GM18907 (cell line): ENCODE measurements at regions not wholly inside any gene's neighbourhood (a gene's known extent, or its start where the extent isn't known, plus 50 kb on each side); places are given as distances from the start of the nearest gene placed in this dataset.
A peak's percentile ranks its signal among the peaks of the same experiment; 100 is the strongest.
"Not testable (repeated sequence)": the region's sequence is repeated elsewhere in the genome, so short reads cannot be mapped to it uniquely, and the experiment has no call there.

Source experiments
- ATAC-seq: cut with Tn5 transposase; IDR thresholded peaks from one replicate; pipeline ENCODE4 v1.9.1; 2021; ENCODE audit warnings: mild to moderate bottlenecking, moderate library complexity; ENCODE audit not compliant: unreplicated experiment

DNA sequence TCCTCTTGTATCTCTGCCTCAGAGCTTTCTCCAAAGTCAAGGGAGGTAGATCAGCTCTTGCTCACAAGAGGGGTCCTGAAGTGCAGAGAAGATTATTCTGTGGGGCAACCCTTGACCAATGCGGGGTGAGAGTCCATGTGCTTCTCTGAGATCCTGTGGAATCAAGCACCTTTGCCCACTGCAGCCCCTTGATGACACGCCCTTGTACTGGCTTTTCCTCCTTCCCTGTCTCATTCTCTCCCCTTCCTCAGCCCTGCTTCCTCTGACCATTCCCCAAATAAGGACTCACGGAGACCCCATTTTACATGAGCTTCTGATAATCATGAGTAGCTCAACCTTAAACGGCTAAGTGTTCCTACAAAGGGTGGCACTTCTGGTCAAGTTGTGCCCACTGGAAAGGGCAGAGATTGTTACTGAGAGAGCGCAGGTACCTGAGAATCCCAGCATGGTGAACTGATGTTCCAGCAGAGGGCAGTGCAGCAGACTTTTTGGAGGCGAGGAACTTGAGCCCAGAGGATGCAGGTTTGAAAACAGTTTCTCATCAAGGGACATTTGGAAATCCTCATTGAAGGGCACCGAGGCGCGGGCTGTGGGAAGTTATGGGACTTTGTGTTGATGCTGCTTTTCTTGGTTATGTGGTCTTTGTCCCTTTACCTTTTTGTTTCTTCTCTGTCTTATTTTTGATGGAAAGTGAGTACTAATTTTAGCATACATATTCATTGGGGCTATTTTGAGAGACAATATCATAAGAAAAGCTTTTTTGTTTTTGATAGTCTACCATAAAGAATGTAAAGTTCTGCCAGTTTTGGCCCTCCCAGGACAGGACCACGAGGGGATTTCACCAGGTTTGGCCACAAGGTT is 201.3 kb downstream of the RBM46 start:
- ATAC-seq: peak; percentile 82

DNA sequence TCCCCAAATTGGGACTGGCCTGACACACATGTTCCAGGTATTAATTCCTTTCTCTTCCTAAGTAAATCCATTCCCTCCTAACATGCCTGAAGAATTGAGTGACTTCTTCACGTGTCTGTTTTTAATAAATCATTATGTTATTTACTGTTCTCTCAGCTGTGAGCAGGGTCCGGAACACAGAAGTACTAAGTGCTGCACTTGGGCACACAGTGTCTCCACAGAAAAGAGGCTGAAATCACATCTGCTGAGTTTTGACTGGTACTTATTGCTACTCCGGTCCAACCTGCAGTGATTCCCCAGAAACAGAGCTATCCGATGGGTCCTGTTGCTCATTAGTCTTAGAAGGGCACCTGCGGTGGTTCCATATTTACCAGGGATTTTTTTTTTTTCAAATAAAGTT is 202.6 kb downstream of the RBM46 start:
- no peak for ATAC-seq

DNA sequence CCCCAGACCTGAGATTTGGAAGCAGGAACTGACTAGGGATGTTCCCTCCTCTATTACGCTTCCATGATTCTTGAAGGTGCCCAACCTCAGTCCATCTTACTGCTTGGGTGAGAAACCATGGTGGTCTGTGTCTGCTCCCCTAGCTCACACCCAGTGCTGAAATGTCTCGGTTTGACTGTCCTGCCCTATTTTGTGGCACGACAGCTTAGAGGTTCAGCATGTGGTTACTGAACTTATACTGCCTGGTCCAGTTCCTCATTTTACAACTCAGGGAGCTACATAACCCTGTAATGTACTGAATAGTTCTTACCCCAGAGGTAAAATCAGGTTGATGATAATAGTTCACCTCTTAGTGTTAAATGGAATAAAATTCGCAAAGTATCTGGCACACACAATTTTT is 203.1 kb downstream of the RBM46 start:
- ATAC-seq: peak; percentile 96

DNA sequence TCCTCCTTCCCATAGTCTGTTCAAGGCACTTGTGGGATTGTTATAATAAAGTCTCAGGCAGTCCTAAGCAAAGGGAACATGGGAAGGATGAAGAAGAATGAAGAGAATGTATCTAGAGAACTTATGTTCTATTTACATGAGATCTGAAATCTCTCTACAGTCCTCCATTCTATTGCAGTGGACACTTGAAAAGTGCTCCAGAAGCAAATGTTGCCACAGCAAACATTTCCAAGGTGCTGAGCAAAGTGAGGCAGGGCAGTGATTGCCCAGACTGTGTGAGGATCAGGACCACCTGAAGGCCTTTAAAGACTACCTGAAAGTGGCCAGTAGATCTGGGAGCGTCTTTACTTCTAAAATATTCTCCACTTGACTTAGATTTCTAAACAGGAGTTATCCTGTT is 203.5 kb downstream of the RBM46 start:
- ATAC-seq: no peak

DNA sequence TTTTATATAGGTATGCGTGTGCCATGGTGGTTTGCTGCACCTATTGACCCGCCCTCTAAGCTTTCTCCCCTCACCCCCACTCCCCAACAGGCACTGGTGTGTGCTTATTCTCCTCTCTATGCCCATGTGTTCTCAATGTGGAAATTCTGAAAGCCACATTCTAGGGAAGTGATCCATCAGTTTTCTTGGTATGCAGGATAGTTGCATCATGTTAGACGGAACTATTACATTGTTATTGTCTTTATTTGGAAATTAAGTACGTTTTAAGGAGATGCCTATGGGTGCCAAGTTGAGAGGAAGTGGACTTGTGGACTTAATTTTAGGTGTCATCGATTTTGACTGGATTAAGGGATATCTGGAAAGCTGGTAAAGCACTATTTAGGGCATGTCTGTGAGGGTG is 204.6 kb downstream of the RBM46 start:
- no peak for ATAC-seq

DNA sequence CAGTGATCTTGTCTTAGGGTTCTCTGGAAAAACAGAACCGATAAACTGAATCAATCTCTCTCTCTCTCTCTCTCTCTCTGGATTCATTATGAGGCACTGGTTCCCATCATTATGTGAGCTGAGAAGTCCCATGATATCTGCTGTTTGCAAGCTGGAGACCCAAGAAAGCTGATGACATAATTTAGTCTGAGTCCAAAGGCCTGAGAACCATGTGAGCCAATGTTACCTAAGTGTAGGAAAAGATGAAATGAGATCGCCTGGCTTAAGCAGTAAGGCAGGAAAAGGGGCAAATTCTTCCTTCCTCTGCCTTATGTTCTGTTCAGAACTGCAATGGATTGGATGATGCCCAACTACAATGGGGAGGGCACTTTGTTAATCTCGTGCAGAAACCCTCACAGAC is 207.4 kb downstream of the RBM46 start:
- ATAC-seq: no peak

DNA sequence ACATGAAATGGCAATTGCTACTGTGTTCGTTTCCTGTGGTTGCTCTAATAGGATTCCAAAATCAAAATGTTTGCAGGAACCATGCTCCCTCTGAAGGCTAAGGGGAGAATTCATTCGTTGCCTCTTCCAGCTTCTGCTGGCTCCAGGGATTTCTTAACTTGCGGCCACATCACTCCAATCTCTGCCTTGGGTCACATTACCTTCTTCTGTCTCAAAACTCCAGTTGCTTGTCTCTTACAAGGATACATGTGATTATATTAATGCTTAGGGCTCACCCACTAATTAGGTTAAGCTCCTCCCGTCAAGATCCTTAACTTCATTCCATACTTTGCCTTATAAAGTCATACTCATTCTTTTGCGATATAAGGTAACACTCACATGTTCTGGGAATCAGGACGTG is 208.4 kb downstream of the RBM46 start:
- no peak for ATAC-seq

DNA sequence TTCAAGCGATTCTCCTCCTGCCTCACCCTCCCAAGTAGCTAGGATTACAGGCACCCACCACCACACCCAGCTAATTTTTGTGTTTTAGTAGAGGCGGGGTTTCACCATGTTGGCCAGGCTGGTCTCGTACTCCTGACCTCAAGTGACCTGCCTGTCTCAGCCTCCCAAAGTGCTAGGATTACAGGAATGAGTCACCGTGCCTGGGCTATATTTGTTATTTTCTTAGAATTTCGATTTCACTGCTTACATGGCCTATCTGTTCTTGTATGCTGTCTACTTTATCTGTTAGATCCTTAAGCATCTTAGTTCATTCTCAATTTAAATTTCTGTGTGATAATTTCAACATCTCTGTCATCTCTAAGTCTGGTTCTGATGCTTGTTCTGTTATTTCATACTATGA is 210.6 kb upstream of the NPY2R start:
- ATAC-seq: not testable (repeated sequence)

DNA sequence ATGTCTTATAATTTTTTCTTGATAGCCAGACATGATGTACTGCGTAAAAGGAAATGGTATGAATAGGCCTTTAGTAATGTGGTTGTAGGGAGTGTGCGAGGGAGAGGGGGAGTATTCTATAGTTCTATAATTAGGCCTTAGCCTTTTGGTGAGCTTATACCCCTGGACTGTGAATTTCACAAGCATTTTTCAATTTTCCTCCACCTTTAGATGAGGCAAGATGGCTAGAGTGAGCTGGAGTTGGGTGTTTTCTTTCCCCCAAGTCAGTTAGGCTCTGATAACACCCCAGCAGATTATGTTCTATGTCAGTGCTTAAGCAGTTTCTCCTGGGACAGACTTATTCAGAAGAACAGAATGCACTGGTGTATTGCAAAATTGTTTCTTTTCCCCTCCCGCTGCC is 210.2 kb upstream of the NPY2R start:
- no peak for ATAC-seq

DNA sequence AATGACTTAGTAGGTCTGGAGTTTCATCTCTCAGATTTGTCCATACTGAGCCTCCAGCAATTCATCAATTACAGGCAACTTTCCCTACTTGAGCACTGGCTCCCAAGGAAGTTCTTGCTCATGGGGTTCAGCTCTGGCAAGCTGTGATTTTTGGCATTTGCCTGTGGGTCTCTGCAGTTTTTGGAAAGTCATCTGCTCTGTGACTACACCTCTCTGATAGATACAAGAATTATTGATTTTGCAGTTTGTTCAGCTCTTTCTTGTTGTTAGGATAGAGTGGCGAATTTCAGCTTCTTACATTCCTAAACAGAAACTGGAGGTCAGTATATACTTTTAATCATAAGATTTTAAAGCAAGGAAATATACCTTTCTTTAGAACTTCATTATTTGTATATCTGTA is 209.7 kb upstream of the NPY2R start:
- ATAC-seq: no peak

DNA sequence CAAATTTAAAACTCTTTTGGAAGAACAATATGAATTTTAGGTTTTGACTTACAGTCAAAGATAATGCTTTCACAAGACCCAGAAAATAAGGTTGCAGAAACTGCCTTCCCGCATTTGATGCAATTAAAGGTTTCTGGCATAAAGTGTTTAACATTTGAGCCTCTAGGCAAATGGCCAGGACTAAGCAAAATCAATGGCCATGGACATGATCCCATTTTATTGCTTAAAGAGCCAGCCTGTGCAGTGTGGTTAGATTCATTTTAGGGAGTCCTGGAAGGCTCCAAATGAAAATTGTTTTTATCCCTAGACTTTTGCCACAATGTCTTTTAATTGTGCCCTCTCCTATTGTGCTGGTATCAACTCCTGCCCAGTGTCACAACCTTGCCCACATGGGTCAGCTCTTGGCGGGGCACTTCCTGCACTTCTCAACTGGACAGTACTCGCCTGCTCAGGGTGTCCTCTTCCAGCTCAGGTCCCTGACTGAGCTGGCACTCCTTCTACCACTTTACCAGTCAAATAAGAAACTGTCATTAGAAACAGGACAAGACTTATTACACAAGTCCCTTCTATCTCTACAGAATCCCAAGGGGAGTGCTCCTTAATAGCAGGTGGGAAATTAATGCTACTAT is 208.4 kb upstream of the NPY2R start:
- ATAC-seq: no peak

DNA sequence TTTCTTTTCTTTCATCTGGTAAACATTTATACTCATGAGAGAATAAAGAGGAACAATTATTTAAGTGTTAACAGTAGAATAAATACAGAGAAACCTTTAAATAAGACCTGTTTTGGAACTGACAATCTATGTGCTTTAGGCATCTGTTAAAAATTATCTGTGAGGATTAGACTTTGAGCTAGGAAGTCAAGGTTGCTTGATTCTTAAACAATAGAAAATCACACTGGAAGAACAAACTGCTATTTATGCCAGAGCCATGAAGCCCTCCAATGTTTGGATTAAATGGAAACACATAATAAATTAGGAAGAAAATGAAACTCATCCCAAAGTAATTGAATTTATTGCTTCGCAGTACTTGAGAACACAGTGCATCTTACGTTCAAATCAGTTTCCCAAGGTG is 207.2 kb upstream of the NPY2R start:
- no peak for ATAC-seq

DNA sequence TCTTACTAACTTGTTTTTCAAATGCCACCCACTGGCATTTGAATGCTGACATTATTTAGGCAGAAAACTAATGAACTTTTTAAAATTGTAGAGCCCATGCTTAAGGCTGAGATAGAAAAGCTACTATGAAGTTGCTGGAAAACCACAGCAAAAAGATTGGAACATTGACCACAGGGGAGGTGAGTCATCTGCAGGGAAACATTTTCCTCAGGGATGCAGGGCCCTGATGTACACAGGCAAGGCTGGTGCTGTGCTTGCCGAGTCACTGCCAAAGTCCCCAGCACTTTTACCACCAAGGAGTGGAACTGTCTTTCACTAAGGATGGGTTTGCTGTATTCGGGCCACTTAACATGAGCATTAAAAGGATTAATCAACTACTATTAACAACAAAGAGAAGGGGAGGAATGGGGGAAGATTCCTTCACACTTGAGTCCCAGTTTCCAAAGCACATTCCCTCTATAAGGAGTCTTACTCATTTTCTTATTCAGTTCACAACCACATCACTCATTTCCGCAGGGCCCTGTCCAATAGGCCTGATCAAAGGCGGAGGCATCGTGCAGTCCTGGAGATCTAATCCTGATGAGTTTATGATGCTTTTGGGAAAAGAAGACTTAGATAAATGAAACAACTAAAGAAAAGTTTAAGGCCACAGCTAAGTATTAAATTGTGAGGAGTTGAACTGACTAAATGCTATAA is 202.9 kb upstream of the NPY2R start:
- no peak for ATAC-seq

DNA sequence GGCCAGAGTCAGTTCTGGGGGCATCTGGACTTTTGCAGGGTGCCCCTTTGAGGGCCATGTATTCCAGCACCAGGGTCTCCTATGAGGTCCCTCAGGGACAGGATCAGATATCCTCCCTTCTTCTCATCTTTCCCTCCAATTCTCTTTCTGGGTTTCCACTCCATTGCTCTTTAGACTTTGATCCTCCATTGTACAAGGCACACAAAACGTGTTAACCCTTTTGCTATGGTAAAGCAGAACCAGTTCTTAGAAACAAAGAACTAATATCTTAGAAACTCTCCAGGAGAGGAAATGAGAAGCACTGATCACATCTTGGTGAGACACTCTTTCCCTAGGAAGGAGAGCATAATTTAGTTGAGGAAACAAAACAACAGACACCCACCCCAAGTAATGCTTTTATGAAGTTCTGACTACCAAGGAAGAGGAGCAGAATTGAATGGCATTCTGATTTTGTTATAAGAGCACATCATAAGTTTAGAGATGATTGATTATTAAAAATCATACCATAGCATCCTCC is 200.7 kb upstream of the NPY2R start:
- ATAC-seq: no peak

DNA sequence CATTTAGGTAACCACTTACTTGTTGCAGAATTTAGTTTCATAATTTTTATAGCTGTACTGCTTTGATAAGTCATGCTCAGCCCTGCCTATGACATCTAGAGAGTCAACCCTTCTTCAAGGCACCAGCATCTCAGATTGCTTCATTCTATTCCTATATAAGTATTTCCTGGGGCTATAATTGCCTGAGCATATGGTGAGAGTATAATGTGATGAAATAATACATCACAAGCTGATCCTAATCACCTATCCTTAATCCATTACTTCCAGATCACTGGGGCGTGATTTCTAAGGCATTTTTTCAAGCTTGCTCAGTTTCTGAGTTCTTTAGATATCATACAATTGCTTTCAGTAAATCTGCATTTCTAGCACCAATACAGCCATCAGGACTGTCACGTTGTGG is 200.0 kb upstream of the NPY2R start:
- ATAC-seq: no peak

DNA sequence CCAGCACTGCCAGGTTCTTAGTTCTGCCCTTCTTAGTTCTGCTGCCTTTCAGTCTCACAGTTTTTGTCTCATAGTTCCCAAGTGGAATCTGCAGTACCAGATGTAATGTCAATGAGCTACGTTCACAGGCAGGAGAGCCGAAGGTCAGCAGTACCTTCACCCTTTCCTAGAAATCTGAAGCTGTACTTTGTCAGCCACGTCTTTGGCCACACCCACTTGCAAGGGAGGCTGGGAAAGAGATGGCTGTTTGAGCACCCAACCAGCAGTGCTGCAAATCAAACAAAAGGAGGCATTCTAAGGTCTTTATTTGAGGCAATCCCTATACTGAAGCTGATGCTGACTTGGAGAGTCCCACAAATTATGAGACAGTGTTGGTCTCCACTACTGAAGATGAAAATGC is 199.1 kb upstream of the NPY2R start:
- no peak for ATAC-seq

DNA sequence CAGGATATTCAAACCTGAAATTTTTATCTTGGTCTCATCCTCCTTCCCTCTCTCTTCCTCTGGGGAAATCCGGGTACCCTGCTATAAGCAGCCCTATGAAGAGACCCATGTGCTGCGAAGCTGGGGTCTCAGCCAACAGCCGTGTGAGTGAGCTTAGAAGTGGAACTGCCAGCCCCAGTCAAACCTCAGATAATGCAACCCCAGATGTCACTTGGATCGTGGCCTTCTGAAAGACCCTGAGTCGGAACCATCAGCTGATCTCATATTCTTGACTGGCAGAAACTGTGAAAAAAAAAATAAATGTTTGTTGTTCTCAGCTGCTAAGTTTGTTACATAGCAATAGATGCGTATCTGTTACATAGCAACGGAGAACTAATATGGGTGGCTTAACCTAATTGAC is 198.1 kb upstream of the NPY2R start:
- no peak for ATAC-seq

DNA sequence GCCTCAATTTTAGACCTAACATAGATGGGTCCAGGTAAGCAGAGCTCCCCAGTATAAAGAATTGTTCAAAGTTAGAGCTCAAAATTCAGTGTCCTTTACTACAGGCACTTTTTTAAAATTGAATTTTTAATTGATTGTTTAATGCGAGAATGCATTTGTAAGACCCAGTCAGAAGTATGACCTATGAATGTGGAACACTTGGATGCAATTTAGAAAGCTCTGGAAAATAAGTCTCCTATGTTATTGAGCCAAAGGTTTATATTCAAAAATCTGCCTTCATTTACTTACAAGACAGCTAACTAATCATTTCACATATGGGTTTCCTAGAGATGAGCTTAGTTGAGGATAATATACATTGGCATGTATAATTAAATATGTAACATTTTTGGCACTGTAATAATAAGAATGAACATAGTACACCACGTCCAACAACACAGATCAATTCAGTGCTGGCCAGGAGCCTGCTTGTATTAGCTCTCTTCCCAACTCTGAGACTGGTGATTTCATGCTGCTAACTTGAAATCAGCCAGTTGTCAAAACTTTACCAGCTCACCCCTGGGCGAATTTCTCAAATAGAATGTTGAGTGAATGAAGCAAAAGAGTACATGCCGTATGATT is 197.2 kb upstream of the NPY2R start:
- no peak for ATAC-seq

DNA sequence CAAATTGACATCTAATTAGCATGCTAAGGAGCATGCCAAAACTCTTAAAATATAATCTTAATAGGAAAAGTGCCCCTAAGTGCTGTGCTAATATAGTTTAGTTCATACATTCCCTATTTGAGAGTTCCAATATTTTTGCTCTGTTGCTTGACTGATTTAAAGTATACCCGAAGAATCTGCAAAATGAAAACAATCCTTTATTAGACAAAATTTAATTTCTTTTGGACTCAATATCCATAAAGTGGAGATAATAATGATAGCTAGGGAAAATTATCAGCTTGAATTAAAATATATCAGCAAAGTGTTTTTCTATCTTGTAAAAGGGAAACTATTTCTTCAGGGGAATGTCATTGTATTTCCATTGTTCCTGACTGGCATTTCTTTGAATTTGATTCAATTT is 196.0 kb upstream of the NPY2R start:
- ATAC-seq: no peak

DNA sequence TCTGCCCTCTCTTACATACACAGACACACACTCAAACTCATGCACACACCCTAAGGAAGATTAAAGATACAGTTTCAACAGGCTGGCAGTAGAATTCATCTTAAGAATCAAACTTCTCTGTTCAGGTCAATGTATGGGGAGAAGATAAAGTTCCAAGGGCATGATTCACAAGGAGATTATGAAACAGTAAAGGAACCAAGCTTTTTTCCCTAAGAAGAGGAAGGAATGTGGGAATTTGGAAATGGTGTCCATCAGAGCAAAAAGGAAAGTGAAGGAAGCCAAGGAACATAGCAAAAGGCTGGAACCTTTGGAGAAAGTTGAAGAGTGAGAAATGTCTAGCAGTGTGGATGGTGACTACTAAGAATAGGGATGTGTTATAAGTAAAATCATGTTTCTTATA is 191.0 kb upstream of the NPY2R start:
- ATAC-seq: no peak

DNA sequence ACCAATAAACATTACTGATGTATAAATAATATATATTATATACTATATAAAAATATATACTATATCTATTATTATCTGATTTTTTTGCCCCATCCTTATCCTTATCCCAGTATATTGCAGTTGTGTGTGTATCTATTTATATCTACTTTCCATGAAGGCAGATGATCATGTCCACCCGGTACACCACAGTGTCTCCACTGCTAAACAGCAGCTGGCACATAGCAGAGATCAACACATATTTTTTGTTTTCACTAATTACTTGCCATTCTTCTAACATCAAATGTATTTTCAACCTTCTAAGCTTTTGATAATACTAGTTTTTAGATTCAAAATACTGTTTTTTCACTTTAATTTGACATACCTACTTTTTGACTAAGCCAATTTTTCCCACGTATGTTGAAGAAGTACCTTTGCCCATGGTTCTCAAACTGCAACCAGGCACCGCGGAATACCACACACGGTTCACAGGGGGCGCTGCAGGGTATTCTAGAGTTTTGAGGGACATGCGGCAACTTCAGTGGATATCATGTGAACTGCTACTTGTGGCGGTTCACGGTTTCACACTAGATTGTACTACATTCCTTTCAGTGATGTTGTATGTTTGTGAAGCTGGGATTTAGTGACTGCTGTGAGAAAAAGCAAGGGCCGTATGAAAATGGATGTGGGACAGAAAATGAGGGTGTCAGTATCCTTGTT is 182.5 kb upstream of the NPY2R start:
- peak; percentile 93 for ATAC-seq
